Upper lobe of left lung (tissue), 6 donors: ENCODE measurements at regions not wholly inside any gene's neighbourhood (a gene's known extent, or its start where the extent isn't known, plus 50 kb on each side); places are given as distances from the start of the nearest gene placed in this dataset.

Source experiments
- ATAC-seq, 2 donors: fragments of 200-7000 bp; cut with Tn5 transposase; one replicate each; pipeline ENCODE4 v1.9.1; 2022; ENCODE audit warnings: mild to moderate bottlenecking in 2 of 2, moderate library complexity in 2 of 2; ENCODE audit not compliant: low FRiP score in 2 of 2
- DNase-seq, 2 donors: peaks; one replicate each; pipeline ENCODE4 v3.0.0-alpha.2; 2019 to 2020
- H3K27ac ChIP-seq, 4 donors: fragments of 200-600 bp; sonication (generic); one replicate each; pipeline ENCODE4 v1.5.1; 2016 to 2019
- H3K27me3 ChIP-seq, 4 donors: fragments of 200-600 bp; sonication (generic); one replicate each; pipeline ENCODE4 v1.5.1; 2017 to 2019
- H3K36me3 ChIP-seq, 4 donors: fragments of 200-600 bp; sonication (generic); one replicate each; pipeline ENCODE4 v1.5.1; 2016 to 2019
- H3K4me1 ChIP-seq, 4 donors: fragments of 200-600 bp; sonication (generic); one replicate each; pipeline ENCODE4 v1.5.1; 2018 to 2019
- H3K4me3 ChIP-seq, 4 donors: fragments of 200-600 bp; sonication (generic); one replicate each; pipeline ENCODE4 v1.5.1; 2017 to 2019; ENCODE audit warnings: mild to moderate bottlenecking in 2 of 4, moderate library complexity in 1 of 4
- H3K9me3 ChIP-seq, 4 donors: fragments of 200-600 bp; sonication (generic); one replicate each; pipeline ENCODE4 v1.5.1; 2018 to 2019
- CTCF ChIP-seq, 6 experiments: fragments of 450-650 bp in 4 of 6; fragments of 200-600 bp in 2 of 6; sonication (generic) in 2 of 6; IDR thresholded peaks; one replicate each; pipeline ENCODE4 v1.5.1; 2016 to 2019; ENCODE audit warnings: antibody characterized with exemption in 6 of 6
- EP300 ChIP-seq, 4 donors: sonication (generic); formaldehyde crosslinking; IDR thresholded peaks; one replicate each; pipeline ENCODE4 v1.5.1; 2017; ENCODE audit warnings: antibody characterized with exemption in 4 of 4, control low read depth in 2 of 4
- POLR2A ChIP-seq, 4 donors: fragments of 450-650 bp; IDR thresholded peaks; one replicate each; pipeline ENCODE4 v1.5.1; 2016 to 2017; ENCODE audit warnings: antibody characterized with exemption in 4 of 4, mild to moderate bottlenecking in 2 of 4
- POLR2AphosphoS5 ChIP-seq, 2 donors: sonication (generic); formaldehyde crosslinking; IDR thresholded peaks; one replicate each; pipeline ENCODE4 v1.5.1; 2017; ENCODE audit warnings: antibody characterized with exemption in 2 of 2
- WGBS, 2 donors: methylation state at CpG; one replicate each; pipeline ENCODE4 v1.1.5; 2017 to 2018; 5-methylcytosine and 5-hydroxymethylcytosine counted together
- donor health status: DM: no; HTN: no; CAD: no; lungs with moderate emphysema.
- donor health status: DM: no; HTN: yes; CAD: no; lungs with severe emphysema.

GRCh38 chr14:39554576-39554975 is 122.3 kb upstream of the FBXO33 start:
- TF ChIP-seq POLR2A (IDR thresholded peaks at IDR 0.05) (no peak), CTCF (IDR thresholded peaks at IDR 0.05) (no peak), EP300 (IDR thresholded peaks at IDR 0.05) (no peak)
- Histone ChIP-seq H3K36me3 (no peaks in the 10 kb centered on the region), H3K4me1 (no peaks in the 10 kb centered on the region), H3K27ac (no peak overlapping the region), H3K4me3 (no peak overlapping the region), H3K27me3 (no peaks in the 10 kb centered on the region), H3K9me3 (peaks cover 4 to 12% (median 11%) of the 10 kb centered on the region in 4 donors)
- no peak for DNase-seq
- ATAC-seq: no peak
- 83 to 94% methylated on average over 5 of the region's 5 CpGs for WGBS, 2 donors

GRCh38 chr14:39548358-39548757 is 116.1 kb upstream of the FBXO33 start:
- Histone ChIP-seq H3K4me3 (no peak overlapping the region), H3K36me3 (no peaks in the 10 kb centered on the region), H3K27ac (no peak overlapping the region), H3K27me3 (no peaks in the 10 kb centered on the region), H3K9me3 (peaks cover 0 to 11% (median 0%) of the 10 kb centered on the region in 4 donors), H3K4me1 (no peaks in the 10 kb centered on the region)
- TF ChIP-seq POLR2AphosphoS5 (IDR thresholded peaks at IDR 0.05): no peak
- no peak for TF ChIP-seq POLR2A (IDR thresholded peaks at IDR 0.05)
- TF ChIP-seq EP300 (IDR thresholded peaks at IDR 0.05): no peak
- TF ChIP-seq CTCF (IDR thresholded peaks at IDR 0.05): no peak
- no peak for DNase-seq
- ATAC-seq: no peak
- 86% methylated on average over 4 of the region's 4 CpGs for WGBS, 2 donors

- 47 to 57% methylated on average over 3 of the region's 3 CpGs for WGBS, 2 donors
- DNase-seq: no peak
- Histone ChIP-seq H3K9me3 (peaks cover 0 to 16% (median 0%) of the 10 kb centered on the region in 4 donors), H3K27ac (no peak overlapping the region), H3K4me1 (no peaks in the 10 kb centered on the region), H3K27me3 (no peaks in the 10 kb centered on the region), H3K36me3 (no peaks in the 10 kb centered on the region), H3K4me3 (no peak overlapping the region)
- TF ChIP-seq CTCF (IDR thresholded peaks at IDR 0.05) (no peak), EP300 (IDR thresholded peaks at IDR 0.05) (no peak), POLR2A (IDR thresholded peaks at IDR 0.05) (no peak), POLR2AphosphoS5 (IDR thresholded peaks at IDR 0.05) (no peak)
- ATAC-seq: no peak
These were observed 115.6 kb upstream of the FBXO33 start for GRCh38 chr14:39547845-39548244.

GRCh38 chr14:39505812-39506211 is 73.6 kb upstream of the FBXO33 start:
- no peaks in the 10 kb centered on the region for H3K4me1 ChIP-seq
- H3K4me3 ChIP-seq: no peak overlapping the region
- ATAC-seq (no peak), DNase-seq (no peak)
- TF ChIP-seq POLR2A (IDR thresholded peaks at IDR 0.05) (no peak), CTCF (IDR thresholded peaks at IDR 0.05) (no peak), EP300 (IDR thresholded peaks at IDR 0.05) (no peak), POLR2AphosphoS5 (IDR thresholded peaks at IDR 0.05) (no peak)
- 42 to 59% methylated on average over 1 of the region's 1 CpG for WGBS, 2 donors
- H3K36me3 ChIP-seq: no peaks in the 10 kb centered on the region
- H3K9me3 ChIP-seq: peaks cover 0 to 6% (median 2%) of the 10 kb centered on the region in 4 donors
- H3K27ac ChIP-seq: no peak overlapping the region
- H3K27me3 ChIP-seq: no peaks in the 10 kb centered on the region

- no peaks in the 10 kb centered on the region for H3K4me1 ChIP-seq
- TF ChIP-seq POLR2A (IDR thresholded peaks at IDR 0.05) (no peak), EP300 (IDR thresholded peaks at IDR 0.05) (no peak), CTCF (IDR thresholded peaks at IDR 0.05) (no peak), POLR2AphosphoS5 (IDR thresholded peaks at IDR 0.05) (no peak)
- H3K36me3 ChIP-seq: no peaks in the 10 kb centered on the region
- DNase-seq (no peak), ATAC-seq (no peak)
- H3K4me3 ChIP-seq: no peak overlapping the region
- 89 to 94% methylated on average over 1 of the region's 1 CpG for WGBS, 2 donors
- no peak overlapping the region for H3K27ac ChIP-seq
- no peaks in the 10 kb centered on the region for H3K27me3 ChIP-seq
- no peaks in the 10 kb centered on the region for H3K9me3 ChIP-seq
These were observed 68.0 kb upstream of the FBXO33 start for GRCh38 chr14:39500253-39500652.
